GM12878 (cell line): ENCODE measurements at regions not wholly inside any gene's neighbourhood (a gene's known extent, or its start where the extent isn't known, plus 50 kb on each side); places are given as distances from the start of the nearest gene placed in this dataset.

Experiments used
- ATAC-seq: fragments of 200-7000 bp; cut with Tn5 transposase; 3 replicates; pipeline ENCODE4 v1.9.1; 2020; ENCODE audit warnings: mild to moderate bottlenecking, moderate library complexity
- BruUV-seq: library from RNA; stranded (reverse); fragments of 400-500 nt; replicated peaks from 2 replicates; lab custom pipeline; 2021; lab: Mats Ljungman, UMichigan
- CTCF ChIA-PET: fragments of 300-600 bp; sonication (Branson Sonifier 250); formaldehyde crosslinking; extraction: SDS; loops from one replicate; lab custom pipeline; 2021; ENCODE audit warnings: inconsistent platforms; lab: Yijun Ruan, JAX
- POLR2A ChIA-PET: fragments of 350-600 bp; formaldehyde crosslinking; extraction: SDS; loops from one replicate; lab custom pipeline; 2021; ENCODE audit warnings: inconsistent platforms; lab: Charles Lee
- RAD21 ChIA-PET: fragments of 300-600 bp; sonication (Branson Sonifier 250); formaldehyde crosslinking; loops from one replicate; lab custom pipeline; 2023; ENCODE audit warnings: antibody characterized with exemption; ENCODE audit not compliant: unreplicated experiment; lab: Charles Lee
- SMC1A ChIA-PET: fragments of 300-600 bp; sonication (Branson Sonifier 250); formaldehyde crosslinking; loops from one replicate; lab custom pipeline; 2023; ENCODE audit not compliant: unreplicated experiment, uncharacterized antibody; lab: Charles Lee
- DNase-seq: peaks from one replicate; pipeline ENCODE4 v3.0.0-alpha.2; 2011; ENCODE audit warnings: low read depth, low spot score
- FAIRE-seq: peaks from 3 replicates; lab custom pipeline; 2011; peaks lifted over from hg19 to GRCh38; lab: Jason Lieb, UNC
- H2AFZ ChIP-seq: 2 replicates; pipeline ENCODE4 v1.6.0; 2011; ENCODE audit warnings: low read depth, low read length, control low read depth; ENCODE audit not compliant: control insufficient read depth
- H3K27ac ChIP-seq: 2 replicates; pipeline ENCODE4 v1.5.1; 2011; ENCODE audit warnings: control low read depth; ENCODE audit not compliant: control insufficient read depth, insufficient read depth
- H3K27me3 ChIP-seq, 2 experiments: replicated peaks in 1 of 2; 2 replicates each; pipeline versions ENCODE4 v1.6.0 to v1.6.1; 2011; ENCODE audit warnings: low read length in 1 of 2; ENCODE audit not compliant: control insufficient read depth in 2 of 2, insufficient read depth in 2 of 2
- H3K36me3 ChIP-seq, 2 experiments: 2 replicates each; pipeline ENCODE4 v1.5.1; 2011; ENCODE audit warnings: low read length in 1 of 2; ENCODE audit not compliant: control insufficient read depth in 2 of 2, insufficient read depth in 2 of 2
- H3K4me1 ChIP-seq: 2 replicates; pipeline ENCODE4 v1.6.1; 2011; ENCODE audit warnings: mild to moderate bottlenecking, low read length, moderate library complexity, mixed read lengths; ENCODE audit not compliant: control insufficient read depth, insufficient read depth
- H3K4me2 ChIP-seq: 2 replicates; pipeline ENCODE4 v1.6.0; 2011; ENCODE audit warnings: control low read depth; ENCODE audit not compliant: control insufficient read depth, insufficient read depth
- H3K4me3 ChIP-seq: fragments of 200-600 bp; sonication (generic); 2 replicates; pipeline ENCODE4 v1.5.1; 2016
- H3K79me2 ChIP-seq: 2 replicates; pipeline ENCODE4 v1.6.0; 2011; ENCODE audit warnings: low read length; ENCODE audit not compliant: control insufficient read depth, insufficient read depth
- H3K9ac ChIP-seq: 2 replicates; pipeline ENCODE4 v1.8.0; 2011; ENCODE audit warnings: low read length, control low read depth, mixed read lengths; ENCODE audit not compliant: control insufficient read depth, insufficient read depth
- H3K9me3 ChIP-seq: replicated peaks from 3 replicates; pipeline ENCODE4 v1.5.1; 2011; ENCODE audit warnings: mild to moderate bottlenecking, low read length; ENCODE audit not compliant: control insufficient read depth, insufficient read depth
- H4K20me1 ChIP-seq: 2 replicates; pipeline ENCODE4 v1.6.0; 2011; ENCODE audit not compliant: control insufficient read depth, insufficient read depth
- CBX5 ChIP-seq: sonication (generic); IDR thresholded peaks from 2 replicates; pipeline ENCODE4 v1.6.1; 2016; ENCODE audit warnings: low read depth, moderate library complexity, mild to moderate bottlenecking, inconsistent platforms
- CREB1 ChIP-seq: IDR thresholded peaks from 2 replicates; pipeline ENCODE4 v1.6.1; 2012; ENCODE audit warnings: low read depth, mild to moderate bottlenecking, inconsistent platforms
- NR2C1 ChIP-seq: fragments of 450-650 bp; IDR thresholded peaks from 2 replicates; pipeline ENCODE4 v1.6.1; 2017; ENCODE audit warnings: antibody characterized with exemption, mild to moderate bottlenecking, moderate library complexity
- RAD21 ChIP-seq: IDR thresholded peaks from 2 replicates; pipeline ENCODE4 v1.6.1; 2011; ENCODE audit warnings: mild to moderate bottlenecking, low read depth, low read length, moderate library complexity; ENCODE audit not compliant: insufficient read depth
- SIX5 ChIP-seq: IDR thresholded peaks from 2 replicates; pipeline ENCODE4 v1.6.1; 2011; ENCODE audit warnings: mild to moderate bottlenecking, low read depth, low read length, moderate library complexity; ENCODE audit not compliant: severe bottlenecking
- STAT1 ChIP-seq: fragments of 450-650 bp; conservative IDR thresholded peaks from 2 replicates; pipeline ENCODE4 v1.6.1; 2014; ENCODE audit warnings: antibody characterized with exemption, mild to moderate bottlenecking
- WGBS: methylation state at CpG from one replicate; pipeline ENCODE4 v1.1.6; 2016; ENCODE audit warnings: low lambda C conversion rate; ENCODE audit not compliant: insufficient replicate concordance, insufficient coverage; ENCODE audit errors: missing lambda C conversion rate; 5-methylcytosine and 5-hydroxymethylcytosine counted together
- in situ Hi-C: fragments of 300-500 bp; cut with MboI; formaldehyde crosslinking; loops from 9 replicates; pipeline ENCODE4 v1.14.3; 2018; ENCODE audit warnings: mixed read lengths
- intact Hi-C: fragments of 100-400 bp; cut with micrococcal nuclease; formaldehyde crosslinking; loops from one replicate; pipeline ENCODE4 v1.14.2; 2022; ENCODE audit not compliant: unreplicated experiment
- TF ChIP-seq, protein P1 (sequence below): fragments of 450-650 bp; IDR thresholded peaks from 2 replicates; pipeline ENCODE4 v1.6.1; 2016; ENCODE audit warnings: mild to moderate bottlenecking, moderate library complexity, borderline replicate concordance

DNA sequence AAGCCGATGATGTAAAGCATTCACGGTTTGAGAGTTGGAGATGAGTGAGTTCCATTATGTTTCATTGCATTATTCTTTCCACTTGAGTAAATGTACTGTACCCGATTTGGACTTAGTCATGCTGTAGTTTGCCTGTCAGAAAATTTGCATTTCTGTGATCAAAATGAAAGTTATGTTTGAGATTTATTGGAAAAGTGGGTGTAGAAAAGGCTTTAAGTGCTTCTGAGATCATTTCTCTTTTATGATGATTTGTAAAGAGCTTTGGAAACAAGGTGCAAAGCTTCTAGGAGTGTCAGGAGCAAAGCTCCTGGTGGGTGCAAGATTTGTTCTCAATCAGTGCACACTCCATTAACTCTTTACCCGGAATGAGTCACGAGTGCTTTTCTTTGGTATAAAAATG lies 204.1 kb upstream of the POM121L12 start:
- no peak overlapping the region for H2AFZ ChIP-seq
- ATAC-seq (no peak), DNase-seq (no peak), FAIRE-seq (no peak)
- H3K27ac ChIP-seq, result no peak overlapping the region
- intact Hi-C loops, result no loop called here
- whole genome bisulfite sequencing, result 22% methylated on average over 5 of the region's 5 CpGs
- H3K36me3 ChIP-seq, result no peaks in the 10 kb centered on the region
- no peaks in the 10 kb centered on the region for H3K79me2 ChIP-seq
- H4K20me1 ChIP-seq, result no peaks in the 10 kb centered on the region
- no peak overlapping the region for H3K9ac ChIP-seq
- ChIA-PET CTCF (no interaction called here), RAD21 (no interaction called here), SMC1A (no interaction called here), POLR2A (no interaction called here)
- H3K4me1 ChIP-seq, result no peaks in the 10 kb centered on the region
- in situ Hi-C loops, result no loop called here
- H3K4me2 ChIP-seq, result no peak overlapping the region
- H3K4me3 ChIP-seq, result no peak overlapping the region
- no TSS peak for BruUV-seq
- H3K9me3 ChIP-seq, result no peaks in the 10 kb centered on the region
- no peaks in the 10 kb centered on the region for H3K27me3 ChIP-seq
- TF ChIP-seq, protein P1, sequence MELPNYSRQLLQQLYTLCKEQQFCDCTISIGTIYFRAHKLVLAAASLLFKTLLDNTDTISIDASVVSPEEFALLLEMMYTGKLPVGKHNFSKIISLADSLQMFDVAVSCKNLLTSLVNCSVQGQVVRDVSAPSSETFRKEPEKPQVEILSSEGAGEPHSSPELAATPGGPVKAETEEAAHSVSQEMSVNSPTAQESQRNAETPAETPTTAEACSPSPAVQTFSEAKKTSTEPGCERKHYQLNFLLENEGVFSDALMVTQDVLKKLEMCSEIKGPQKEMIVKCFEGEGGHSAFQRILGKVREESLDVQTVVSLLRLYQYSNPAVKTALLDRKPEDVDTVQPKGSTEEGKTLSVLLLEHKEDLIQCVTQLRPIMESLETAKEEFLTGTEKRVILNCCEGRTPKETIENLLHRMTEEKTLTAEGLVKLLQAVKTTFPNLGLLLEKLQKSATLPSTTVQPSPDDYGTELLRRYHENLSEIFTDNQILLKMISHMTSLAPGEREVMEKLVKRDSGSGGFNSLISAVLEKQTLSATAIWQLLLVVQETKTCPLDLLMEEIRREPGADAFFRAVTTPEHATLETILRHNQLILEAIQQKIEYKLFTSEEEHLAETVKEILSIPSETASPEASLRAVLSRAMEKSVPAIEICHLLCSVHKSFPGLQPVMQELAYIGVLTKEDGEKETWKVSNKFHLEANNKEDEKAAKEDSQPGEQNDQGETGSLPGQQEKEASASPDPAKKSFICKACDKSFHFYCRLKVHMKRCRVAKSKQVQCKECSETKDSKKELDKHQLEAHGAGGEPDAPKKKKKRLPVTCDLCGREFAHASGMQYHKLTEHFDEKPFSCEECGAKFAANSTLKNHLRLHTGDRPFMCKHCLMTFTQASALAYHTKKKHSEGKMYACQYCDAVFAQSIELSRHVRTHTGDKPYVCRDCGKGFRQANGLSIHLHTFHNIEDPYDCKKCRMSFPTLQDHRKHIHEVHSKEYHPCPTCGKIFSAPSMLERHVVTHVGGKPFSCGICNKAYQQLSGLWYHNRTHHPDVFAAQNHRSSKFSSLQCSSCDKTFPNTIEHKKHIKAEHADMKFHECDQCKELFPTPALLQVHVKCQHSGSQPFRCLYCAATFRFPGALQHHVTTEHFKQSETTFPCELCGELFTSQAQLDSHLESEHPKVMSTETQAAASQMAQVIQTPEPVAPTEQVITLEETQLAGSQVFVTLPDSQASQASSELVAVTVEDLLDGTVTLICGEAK, result no peak
- no peak for TF ChIP-seq STAT1
- no peak for TF ChIP-seq CREB1
- no peak for TF ChIP-seq NR2C1
- TF ChIP-seq CBX5, result no peak
- TF ChIP-seq SIX5, result no peak
- no peak for TF ChIP-seq RAD21
